Adipocyte (in vitro differentiated cells): ENCODE measurements at regions not wholly inside any gene's neighbourhood (a gene's known extent, or its start where the extent isn't known, plus 50 kb on each side); places are given as distances from the start of the nearest gene placed in this dataset.

Experiments used
- DNase-seq: peaks from one replicate; pipeline ENCODE4 v3.0.0-alpha.2; 2015; ENCODE audit warnings: low read depth
- H3K27me3 ChIP-seq: replicated peaks from 2 replicates; pipeline ENCODE4 v1.7.0; 2013; ENCODE audit warnings: mild to moderate bottlenecking, low read length, moderate library complexity; ENCODE audit not compliant: control insufficient read depth, insufficient read depth
- H3K36me3 ChIP-seq: 2 replicates; pipeline ENCODE4 v1.7.0; 2013; ENCODE audit warnings: low read length, mild to moderate bottlenecking, moderate library complexity; ENCODE audit not compliant: control insufficient read depth, insufficient read depth, severe bottlenecking
- H3K4me1 ChIP-seq: 2 replicates; pipeline ENCODE4 v1.7.0; 2013; ENCODE audit warnings: mild to moderate bottlenecking, low read length, moderate library complexity; ENCODE audit not compliant: control insufficient read depth, insufficient read depth
- H3K4me3 ChIP-seq: 2 replicates; pipeline ENCODE4 v1.7.0; 2013; ENCODE audit warnings: mild to moderate bottlenecking, low read length, moderate library complexity
- H3K9ac ChIP-seq: 2 replicates; pipeline ENCODE4 v1.7.0; 2013; ENCODE audit warnings: mild to moderate bottlenecking, low read length, moderate library complexity
- H3K9me3 ChIP-seq: 2 replicates; pipeline ENCODE4 v1.7.0; 2013; ENCODE audit warnings: mild to moderate bottlenecking, low read length, moderate library complexity; ENCODE audit not compliant: control insufficient read depth

GRCh38 chr4:24743927-24744326 is 51.4 kb upstream of the SOD3 start:
- no peaks in the 10 kb centered on the region for H3K27me3 ChIP-seq
- no peak for DNase-seq
- H3K4me1 ChIP-seq = peaks cover 13% of the 10 kb centered on the region
- H3K4me3 ChIP-seq = no peak overlapping the region
- H3K9me3 ChIP-seq = no peaks in the 10 kb centered on the region
- no peaks in the 10 kb centered on the region for H3K36me3 ChIP-seq
- H3K9ac ChIP-seq = no peak overlapping the region

GRCh38 chr4:24745172-24745895 is 50.0 kb upstream of the SOD3 start:
- no peaks in the 10 kb centered on the region for H3K36me3 ChIP-seq
- H3K4me1 ChIP-seq = peaks cover 13% of the 10 kb centered on the region

More at GRCh38 chr4:24745172-24745895, 50.0 kb upstream of the SOD3 start:
- Histone ChIP-seq H3K4me3 (no peak overlapping the region), H3K9me3 (no peaks in the 10 kb centered on the region), H3K27me3 (no peaks in the 10 kb centered on the region), H3K9ac (no peak overlapping the region)
- no peak for DNase-seq
